ENCODE measurements at regions not wholly inside any gene's neighbourhood (a gene's known extent, or its start where the extent isn't known, plus 50 kb on each side); places are given as distances from the start of the nearest gene placed in this dataset.

DNA sequence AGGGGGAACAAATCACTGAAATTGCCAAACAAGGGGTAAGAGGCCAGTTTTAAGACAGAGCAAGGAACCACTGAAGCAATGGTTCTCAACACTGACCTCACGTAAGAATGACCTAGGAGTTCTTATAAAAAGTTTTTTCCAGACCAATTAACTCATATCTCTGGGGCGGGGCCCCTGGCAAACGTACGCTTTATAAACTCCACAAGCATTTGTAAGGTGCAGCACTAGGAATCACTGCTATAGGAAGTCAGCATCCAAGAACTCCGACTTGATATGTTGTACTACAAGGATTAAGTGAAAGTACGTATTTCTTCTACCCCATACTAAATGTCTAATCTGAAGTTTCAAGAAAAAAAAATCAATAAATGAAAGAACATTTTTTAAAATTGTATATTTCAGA, 269.9 kb downstream of the RCHY1 start:
- TF ChIP-seq, protein P1, sequence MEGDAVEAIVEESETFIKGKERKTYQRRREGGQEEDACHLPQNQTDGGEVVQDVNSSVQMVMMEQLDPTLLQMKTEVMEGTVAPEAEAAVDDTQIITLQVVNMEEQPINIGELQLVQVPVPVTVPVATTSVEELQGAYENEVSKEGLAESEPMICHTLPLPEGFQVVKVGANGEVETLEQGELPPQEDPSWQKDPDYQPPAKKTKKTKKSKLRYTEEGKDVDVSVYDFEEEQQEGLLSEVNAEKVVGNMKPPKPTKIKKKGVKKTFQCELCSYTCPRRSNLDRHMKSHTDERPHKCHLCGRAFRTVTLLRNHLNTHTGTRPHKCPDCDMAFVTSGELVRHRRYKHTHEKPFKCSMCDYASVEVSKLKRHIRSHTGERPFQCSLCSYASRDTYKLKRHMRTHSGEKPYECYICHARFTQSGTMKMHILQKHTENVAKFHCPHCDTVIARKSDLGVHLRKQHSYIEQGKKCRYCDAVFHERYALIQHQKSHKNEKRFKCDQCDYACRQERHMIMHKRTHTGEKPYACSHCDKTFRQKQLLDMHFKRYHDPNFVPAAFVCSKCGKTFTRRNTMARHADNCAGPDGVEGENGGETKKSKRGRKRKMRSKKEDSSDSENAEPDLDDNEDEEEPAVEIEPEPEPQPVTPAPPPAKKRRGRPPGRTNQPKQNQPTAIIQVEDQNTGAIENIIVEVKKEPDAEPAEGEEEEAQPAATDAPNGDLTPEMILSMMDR (IDR thresholded peaks at IDR 0.05), result no peak
- TF ChIP-seq POLR2A (IDR thresholded peaks at IDR 0.05), result no peak

Data from adrenal gland (tissue), 5 donors.